ENCODE measurements at regions not wholly inside any gene's neighbourhood (a gene's known extent, or its start where the extent isn't known, plus 50 kb on each side); places are given as distances from the start of the nearest gene placed in this dataset.

DNA sequence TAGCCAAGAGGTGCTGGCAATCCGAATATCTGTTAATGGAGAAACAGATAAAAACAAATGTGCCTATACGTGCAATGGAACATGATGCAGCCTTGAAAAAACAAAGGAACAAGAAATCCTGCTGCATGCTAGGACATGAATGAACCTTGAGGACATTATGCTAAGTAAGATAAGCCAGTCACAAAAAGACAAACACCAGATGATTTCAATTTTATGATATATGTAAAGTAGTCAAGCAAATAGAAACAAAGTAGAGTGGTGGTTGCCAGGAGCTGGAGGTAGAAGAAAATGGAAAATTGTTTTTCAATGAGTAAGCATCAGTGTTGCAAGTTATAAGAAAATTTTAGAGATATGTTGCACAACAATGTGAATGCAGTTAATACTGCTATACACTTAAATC, 409.7 kb upstream of the CDH8 start:
- Histone ChIP-seq H3K4me1 (no peaks in the 10 kb centered on the region), H3K27me3 (no peaks in the 10 kb centered on the region), H3K9me3 (peaks cover 0 to 36% (median 16%) of the 10 kb centered on the region in 12 donors), H3K4me3 (no peak overlapping the region), H3K36me3 (no peaks in the 10 kb centered on the region), H3K27ac (no peak overlapping the region)
- 56 to 68% (median 60%) methylated on average over 2 of the region's 2 CpGs for WGBS, 4 donors
- TF ChIP-seq, protein P1, sequence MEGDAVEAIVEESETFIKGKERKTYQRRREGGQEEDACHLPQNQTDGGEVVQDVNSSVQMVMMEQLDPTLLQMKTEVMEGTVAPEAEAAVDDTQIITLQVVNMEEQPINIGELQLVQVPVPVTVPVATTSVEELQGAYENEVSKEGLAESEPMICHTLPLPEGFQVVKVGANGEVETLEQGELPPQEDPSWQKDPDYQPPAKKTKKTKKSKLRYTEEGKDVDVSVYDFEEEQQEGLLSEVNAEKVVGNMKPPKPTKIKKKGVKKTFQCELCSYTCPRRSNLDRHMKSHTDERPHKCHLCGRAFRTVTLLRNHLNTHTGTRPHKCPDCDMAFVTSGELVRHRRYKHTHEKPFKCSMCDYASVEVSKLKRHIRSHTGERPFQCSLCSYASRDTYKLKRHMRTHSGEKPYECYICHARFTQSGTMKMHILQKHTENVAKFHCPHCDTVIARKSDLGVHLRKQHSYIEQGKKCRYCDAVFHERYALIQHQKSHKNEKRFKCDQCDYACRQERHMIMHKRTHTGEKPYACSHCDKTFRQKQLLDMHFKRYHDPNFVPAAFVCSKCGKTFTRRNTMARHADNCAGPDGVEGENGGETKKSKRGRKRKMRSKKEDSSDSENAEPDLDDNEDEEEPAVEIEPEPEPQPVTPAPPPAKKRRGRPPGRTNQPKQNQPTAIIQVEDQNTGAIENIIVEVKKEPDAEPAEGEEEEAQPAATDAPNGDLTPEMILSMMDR (IDR thresholded peaks at IDR 0.05): no peak
- TF ChIP-seq POLR2A (IDR thresholded peaks at IDR 0.05): no peak
- DNase-seq: no peak
- no peak for ATAC-seq
- intact Hi-C loops (cut with DNase I): no loop called here

DNA sequence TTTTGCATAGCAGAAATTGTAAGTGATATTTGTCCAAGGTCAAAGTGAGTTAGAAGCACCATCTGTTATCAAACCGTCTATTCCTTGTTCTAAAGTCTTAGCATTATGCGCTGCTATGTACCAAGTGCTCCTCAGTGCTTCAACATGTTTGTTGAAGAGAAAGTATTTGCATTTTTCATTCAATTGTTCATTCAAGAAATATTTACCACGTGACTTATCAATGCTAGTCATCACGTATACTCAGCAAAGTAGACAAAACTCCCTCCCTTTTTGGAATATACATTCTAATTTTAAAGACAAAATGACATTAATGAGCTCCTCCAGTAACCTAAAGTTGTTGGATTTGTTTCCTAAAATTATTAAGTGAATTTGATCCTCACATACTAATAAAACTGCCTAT, 388.0 kb upstream of the CDH8 start:
- ATAC-seq (no peak), DNase-seq (no peak)
- H3K27me3 ChIP-seq: no peaks in the 10 kb centered on the region
- WGBS, 4 donors: 83 to 88% (median 87%) methylated on average over 4 of the region's 4 CpGs
- no peak overlapping the region for H3K4me3 ChIP-seq
- H3K4me1 ChIP-seq: no peaks in the 10 kb centered on the region
- TF ChIP-seq, protein P1 (IDR thresholded peaks at IDR 0.05): no peak
- TF ChIP-seq POLR2A (IDR thresholded peaks at IDR 0.05): no peak
- no peaks in the 10 kb centered on the region for H3K9me3 ChIP-seq
- no peaks in the 10 kb centered on the region for H3K36me3 ChIP-seq
- intact Hi-C loops (cut with DNase I): no loop called here
- H3K27ac ChIP-seq: no peak overlapping the region

DNA sequence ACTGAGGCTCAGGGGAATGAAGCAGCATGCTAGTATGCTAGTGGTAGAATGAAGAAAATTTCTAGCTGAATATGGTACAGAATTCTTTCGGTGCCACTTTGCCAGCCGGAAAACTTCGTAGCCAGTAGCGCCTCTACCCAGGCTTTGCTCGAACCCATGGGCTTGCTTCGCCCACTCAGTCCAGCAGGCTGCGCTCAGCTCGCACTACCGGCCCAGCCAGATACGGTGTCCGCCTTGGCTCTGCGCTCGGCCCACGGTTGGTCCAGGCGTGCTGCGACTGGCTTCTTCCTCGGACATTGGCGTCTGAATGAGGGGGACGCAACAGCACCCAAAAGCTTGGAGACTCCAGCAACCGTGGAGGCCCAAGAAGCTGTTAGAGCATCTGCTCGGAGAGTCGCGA, 372.5 kb upstream of the CDH8 start:
- no peak for TF ChIP-seq POLR2A (IDR thresholded peaks at IDR 0.05)
- TF ChIP-seq, protein P1 (IDR thresholded peaks at IDR 0.05): no peak
- DNase-seq (no peak), ATAC-seq (no peak)
- no peaks in the 10 kb centered on the region for H3K36me3 ChIP-seq
- H3K4me1 ChIP-seq: no peaks in the 10 kb centered on the region
- WGBS, 4 donors: 48 to 63% (median 55%) methylated on average over 23 of the region's 23 CpGs
- no peak overlapping the region for H3K27ac ChIP-seq
- intact Hi-C loops (cut with DNase I): no loop called here
- no peak overlapping the region for H3K4me3 ChIP-seq
- H3K27me3 ChIP-seq: no peaks in the 10 kb centered on the region
- H3K9me3 ChIP-seq: peaks cover 0 to 16% (median 0%) of the 10 kb centered on the region in 12 donors

DNA sequence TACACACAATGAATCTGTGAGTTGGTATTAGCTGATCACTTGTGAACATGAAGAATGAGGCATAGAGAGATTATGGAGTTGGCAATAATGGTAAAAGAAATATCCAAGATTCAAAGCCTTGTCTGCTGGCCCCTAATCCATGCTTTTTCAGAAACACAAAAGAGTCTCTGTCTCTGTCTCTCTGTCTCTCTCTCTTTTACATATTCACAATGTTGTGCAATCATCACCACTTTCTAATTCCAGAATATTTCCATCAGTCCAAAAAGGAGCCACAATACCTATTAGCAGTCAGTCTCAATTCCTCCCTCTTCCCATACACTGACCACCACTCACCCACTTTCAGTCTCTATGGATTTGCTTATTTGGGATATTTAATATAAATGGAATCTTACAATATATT, 370.1 kb upstream of the CDH8 start:
- H3K27ac ChIP-seq: no peak overlapping the region
- TF ChIP-seq, protein P1 (IDR thresholded peaks at IDR 0.05): no peak
- TF ChIP-seq POLR2A (IDR thresholded peaks at IDR 0.05): no peak
- intact Hi-C loops (cut with DNase I): no loop called here
- H3K36me3 ChIP-seq: no peaks in the 10 kb centered on the region
- ATAC-seq (no peak), DNase-seq (no peak)
- no peaks in the 10 kb centered on the region for H3K4me1 ChIP-seq
- no peak overlapping the region for H3K4me3 ChIP-seq
- peaks cover 0 to 10% (median 0%) of the 10 kb centered on the region in 12 donors for H3K9me3 ChIP-seq
- H3K27me3 ChIP-seq: no peaks in the 10 kb centered on the region
